Upper lobe of left lung (tissue), 6 donors: ENCODE measurements at regions not wholly inside any gene's neighbourhood (a gene's known extent, or its start where the extent isn't known, plus 50 kb on each side); places are given as distances from the start of the nearest gene placed in this dataset.

ENCODE experiments used
- ATAC-seq, 2 donors: fragments of 200-7000 bp; cut with Tn5 transposase; one replicate each; pipeline ENCODE4 v1.9.1; 2022; ENCODE audit warnings: mild to moderate bottlenecking in 2 of 2, moderate library complexity in 2 of 2; ENCODE audit not compliant: low FRiP score in 2 of 2
- DNase-seq, 2 donors: peaks; one replicate each; pipeline ENCODE4 v3.0.0-alpha.2; 2019 to 2020
- H3K27ac ChIP-seq, 4 donors: fragments of 200-600 bp; sonication (generic); one replicate each; pipeline ENCODE4 v1.5.1; 2016 to 2019
- H3K27me3 ChIP-seq, 4 donors: fragments of 200-600 bp; sonication (generic); one replicate each; pipeline ENCODE4 v1.5.1; 2017 to 2019
- H3K36me3 ChIP-seq, 4 donors: fragments of 200-600 bp; sonication (generic); one replicate each; pipeline ENCODE4 v1.5.1; 2016 to 2019
- H3K4me1 ChIP-seq, 4 donors: fragments of 200-600 bp; sonication (generic); one replicate each; pipeline ENCODE4 v1.5.1; 2018 to 2019
- H3K4me3 ChIP-seq, 4 donors: fragments of 200-600 bp; sonication (generic); one replicate each; pipeline ENCODE4 v1.5.1; 2017 to 2019; ENCODE audit warnings: mild to moderate bottlenecking in 2 of 4, moderate library complexity in 1 of 4
- H3K9me3 ChIP-seq, 4 donors: fragments of 200-600 bp; sonication (generic); one replicate each; pipeline ENCODE4 v1.5.1; 2018 to 2019
- CTCF ChIP-seq, 6 experiments: fragments of 450-650 bp in 4 of 6; fragments of 200-600 bp in 2 of 6; sonication (generic) in 2 of 6; IDR thresholded peaks; one replicate each; pipeline ENCODE4 v1.5.1; 2016 to 2019; ENCODE audit warnings: antibody characterized with exemption in 6 of 6
- EP300 ChIP-seq, 4 donors: sonication (generic); formaldehyde crosslinking; IDR thresholded peaks; one replicate each; pipeline ENCODE4 v1.5.1; 2017; ENCODE audit warnings: antibody characterized with exemption in 4 of 4, control low read depth in 2 of 4
- POLR2A ChIP-seq, 4 donors: fragments of 450-650 bp; IDR thresholded peaks; one replicate each; pipeline ENCODE4 v1.5.1; 2016 to 2017; ENCODE audit warnings: antibody characterized with exemption in 4 of 4, mild to moderate bottlenecking in 2 of 4
- POLR2AphosphoS5 ChIP-seq, 2 donors: sonication (generic); formaldehyde crosslinking; IDR thresholded peaks; one replicate each; pipeline ENCODE4 v1.5.1; 2017; ENCODE audit warnings: antibody characterized with exemption in 2 of 2
- WGBS, 2 donors: methylation state at CpG; one replicate each; pipeline ENCODE4 v1.1.5; 2017 to 2018; 5-methylcytosine and 5-hydroxymethylcytosine counted together
- donor health status: DM: no; HTN: no; CAD: no; lungs with moderate emphysema.
- donor health status: DM: no; HTN: yes; CAD: no; lungs with severe emphysema.

- no peak for DNase-seq
- no peaks in the 10 kb centered on the region for H3K36me3 ChIP-seq
- H3K9me3 ChIP-seq: no peaks in the 10 kb centered on the region
- no peaks in the 10 kb centered on the region for H3K27me3 ChIP-seq
- no peak overlapping the region for H3K27ac ChIP-seq
- ATAC-seq: no peak
- H3K4me1 ChIP-seq: no peaks in the 10 kb centered on the region
- no peak for TF ChIP-seq POLR2A (IDR thresholded peaks at IDR 0.05)
- no peak for TF ChIP-seq EP300 (IDR thresholded peaks at IDR 0.05)
- TF ChIP-seq CTCF (IDR thresholded peaks at IDR 0.05): no peak
- TF ChIP-seq POLR2AphosphoS5 (IDR thresholded peaks at IDR 0.05): no peak
- WGBS, 2 donors: 84 to 94% methylated on average over 4 of the region's 4 CpGs
- H3K4me3 ChIP-seq: no peak overlapping the region
Observed at GRCh38 chr22:48070760-48071159, 1308.3 kb downstream of the TBC1D22A start.

DNA sequence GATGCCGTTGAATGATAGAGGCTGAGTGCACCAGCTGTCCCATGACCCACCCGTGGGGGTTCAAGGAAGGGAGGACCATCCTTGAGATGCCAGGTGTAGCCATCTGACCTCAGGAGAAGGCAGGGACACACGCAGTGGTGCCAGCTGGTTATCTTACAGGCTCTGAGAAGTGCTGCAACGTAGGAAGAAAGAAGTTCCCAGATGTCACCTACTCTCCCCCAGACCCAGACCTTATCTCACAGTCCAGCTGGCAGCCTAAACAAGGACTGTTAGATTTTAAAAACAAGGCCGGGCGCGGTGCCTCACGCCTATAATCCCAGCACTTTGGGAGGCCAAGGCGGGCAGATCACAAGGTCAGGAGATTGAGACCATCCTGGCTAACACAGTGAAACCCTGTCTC, 1307.6 kb downstream of the TBC1D22A start:
- Histone ChIP-seq H3K36me3 (no peaks in the 10 kb centered on the region), H3K4me1 (no peaks in the 10 kb centered on the region), H3K4me3 (no peak overlapping the region), H3K27me3 (no peaks in the 10 kb centered on the region), H3K27ac (no peak overlapping the region), H3K9me3 (no peaks in the 10 kb centered on the region)
- DNase-seq (no peak), ATAC-seq (no peak)
- TF ChIP-seq POLR2A (IDR thresholded peaks at IDR 0.05): no peak
- TF ChIP-seq EP300 (IDR thresholded peaks at IDR 0.05): no peak
- TF ChIP-seq POLR2AphosphoS5 (IDR thresholded peaks at IDR 0.05): no peak
- TF ChIP-seq CTCF (IDR thresholded peaks at IDR 0.05): no peak
- 88 to 91% methylated on average over 3 to 9 of the region's 9 CpGs for WGBS, 2 donors

DNA sequence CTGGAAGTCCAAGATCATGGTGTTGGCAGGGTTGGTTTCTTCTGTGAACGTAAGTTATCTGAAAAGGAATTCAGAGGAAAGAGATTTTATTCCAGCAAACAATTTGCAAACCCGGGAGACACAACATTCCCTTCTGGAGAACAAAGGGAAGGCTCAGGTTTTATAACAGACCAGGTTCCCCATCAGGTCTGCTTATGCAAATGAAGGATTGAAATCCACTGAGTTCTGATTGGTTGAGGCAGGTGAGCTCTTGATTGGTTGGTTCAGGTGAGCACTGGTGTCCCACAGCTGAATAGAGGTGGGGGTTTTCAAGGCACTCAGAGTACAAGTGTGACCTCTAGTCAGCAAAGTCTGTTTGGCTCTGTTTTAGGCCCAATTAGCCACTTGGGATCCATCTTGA, 1306.8 kb downstream of the TBC1D22A start:
- no peaks in the 10 kb centered on the region for H3K36me3 ChIP-seq
- H3K9me3 ChIP-seq: no peaks in the 10 kb centered on the region
- no peaks in the 10 kb centered on the region for H3K4me1 ChIP-seq
- TF ChIP-seq EP300 (IDR thresholded peaks at IDR 0.05) (no peak), POLR2A (IDR thresholded peaks at IDR 0.05) (no peak), POLR2AphosphoS5 (IDR thresholded peaks at IDR 0.05) (no peak), CTCF (IDR thresholded peaks at IDR 0.05) (no peak)
- H3K27me3 ChIP-seq: no peaks in the 10 kb centered on the region
- DNase-seq: no peak
- no peak for ATAC-seq
- no peak overlapping the region for H3K27ac ChIP-seq
- WGBS, 2 donors: 95 to 98% methylated on average over 2 of the region's 2 CpGs
- no peak overlapping the region for H3K4me3 ChIP-seq

DNA sequence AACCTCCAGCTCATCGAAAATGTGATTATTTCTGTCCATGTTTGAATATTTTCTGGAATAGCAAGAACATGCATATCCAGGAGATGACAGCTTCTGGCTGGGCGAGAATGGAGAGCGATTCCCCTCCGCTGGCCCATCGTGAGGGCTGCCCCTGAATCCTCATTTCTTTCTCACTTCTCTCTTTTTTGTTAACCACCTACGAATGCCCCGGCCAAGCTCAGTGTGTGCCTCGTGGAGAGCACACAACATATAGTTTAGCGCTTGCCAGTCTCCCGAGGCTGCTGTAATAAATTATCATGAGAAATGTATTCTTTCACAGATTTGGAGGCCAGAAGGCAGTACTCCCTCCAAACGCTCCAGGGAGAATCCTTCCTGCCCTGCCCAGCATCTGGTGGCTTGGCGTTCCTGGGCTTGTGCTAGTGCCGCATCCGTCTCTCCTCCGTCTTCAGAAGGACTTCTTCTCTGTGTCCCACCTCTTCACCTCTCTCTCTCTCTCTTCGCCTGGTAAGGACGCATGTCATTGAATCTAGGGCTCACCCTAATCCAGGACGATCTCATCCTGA, 1306.0 kb downstream of the TBC1D22A start:
- Histone ChIP-seq H3K4me3 (no peak overlapping the region), H3K27ac (no peak overlapping the region), H3K27me3 (no peaks in the 10 kb centered on the region), H3K36me3 (no peaks in the 10 kb centered on the region), H3K4me1 (no peaks in the 10 kb centered on the region), H3K9me3 (no peaks in the 10 kb centered on the region)
- TF ChIP-seq POLR2A (IDR thresholded peaks at IDR 0.05) (no peak), POLR2AphosphoS5 (IDR thresholded peaks at IDR 0.05) (no peak), EP300 (IDR thresholded peaks at IDR 0.05) (no peak), CTCF (IDR thresholded peaks at IDR 0.05) (no peak)
- DNase-seq (no peak), ATAC-seq (no peak)
- WGBS, 2 donors: 86 to 89% methylated on average over 18 of the region's 18 CpGs

GRCh38 chr22:48065892-48066291, 1303.4 kb downstream of the TBC1D22A start:
- no peak overlapping the region for H3K27ac ChIP-seq
- DNase-seq (peak in 1 of 2 donors; percentile 54), ATAC-seq (no peak)
- TF ChIP-seq POLR2AphosphoS5 (IDR thresholded peaks at IDR 0.05) (no peak), CTCF (IDR thresholded peaks at IDR 0.05) (no peak), EP300 (IDR thresholded peaks at IDR 0.05) (no peak), POLR2A (IDR thresholded peaks at IDR 0.05) (no peak)
- no peaks in the 10 kb centered on the region for H3K9me3 ChIP-seq
- no peaks in the 10 kb centered on the region for H3K4me1 ChIP-seq
- H3K27me3 ChIP-seq: no peaks in the 10 kb centered on the region
- WGBS, 2 donors: 73 to 100% methylated on average over 1 to 7 of the region's 7 CpGs
- no peaks in the 10 kb centered on the region for H3K36me3 ChIP-seq
- no peak overlapping the region for H3K4me3 ChIP-seq
